Suprapubic skin (tissue), 4 donors: ENCODE measurements at regions not wholly inside any gene's neighbourhood (a gene's known extent, or its start where the extent isn't known, plus 50 kb on each side); places are given as distances from the start of the nearest gene placed in this dataset.

Experiments
- CTCF ChIP-seq, 2 donors: fragments of 200-600 bp in 1 of 2; fragments of 450-650 bp in 1 of 2; sonication (generic) in 1 of 2; IDR thresholded peaks; one replicate each; pipeline ENCODE4 v1.5.1; 2016 to 2019; ENCODE audit warnings: antibody characterized with exemption in 2 of 2, mild to moderate bottlenecking in 1 of 2, moderate library complexity in 1 of 2
- EP300 ChIP-seq: sonication (generic); formaldehyde crosslinking; IDR thresholded peaks from one replicate; pipeline ENCODE4 v1.6.1; 2017; ENCODE audit warnings: antibody characterized with exemption
- POLR2A ChIP-seq, 2 donors: fragments of 450-650 bp; IDR thresholded peaks; one replicate each; pipeline ENCODE4 v1.6.1; 2017; ENCODE audit warnings: antibody characterized with exemption in 2 of 2, mild to moderate bottlenecking in 2 of 2, moderate library complexity in 2 of 2
- POLR2AphosphoS5 ChIP-seq, 3 donors: sonication (generic); formaldehyde crosslinking; IDR thresholded peaks; one replicate each; pipeline ENCODE4 v1.6.1; 2017; ENCODE audit warnings: antibody characterized with exemption in 3 of 3

- TF ChIP-seq CTCF (IDR thresholded peaks at IDR 0.05) (no peak), POLR2AphosphoS5 (IDR thresholded peaks at IDR 0.05) (no peak), POLR2A (IDR thresholded peaks at IDR 0.05) (no peak), EP300 (no peak)
These were observed 192.4 kb downstream of the NUFIP1 start for GRCh38 chr13:44796597-44797490.
